ENCODE measurements at regions not wholly inside any gene's neighbourhood (a gene's known extent, or its start where the extent isn't known, plus 50 kb on each side); places are given as distances from the start of the nearest gene placed in this dataset.

GRCh38 chr16:5607169-5607568, 509.6 kb upstream of the EEF2KMT start:
- no peak for DNase-seq

GRCh38 chr16:5605404-5605803, 507.8 kb upstream of the EEF2KMT start:
- no peak for DNase-seq

- DNase-seq: no peak
Observed at GRCh38 chr16:5604770-5605169, 507.2 kb upstream of the EEF2KMT start.

- DNase-seq: no peak
Observed at GRCh38 chr16:5603836-5604235, 506.2 kb upstream of the EEF2KMT start.

- DNase-seq: no peak
Observed at GRCh38 chr16:5601957-5602356, 504.4 kb upstream of the EEF2KMT start.

- DNase-seq: no peak
Observed at GRCh38 chr16:5598793-5599192, 501.2 kb upstream of the EEF2KMT start.

- DNase-seq: no peak
Observed at GRCh38 chr16:5595849-5596248, 498.3 kb upstream of the EEF2KMT start.

GRCh38 chr16:5590416-5590815, 492.8 kb upstream of the EEF2KMT start:
- no peak for DNase-seq

GRCh38 chr16:5589812-5590373, 492.3 kb upstream of the EEF2KMT start:
- no peak for DNase-seq

- DNase-seq: no peak
Observed at GRCh38 chr16:5584109-5584508, 486.5 kb upstream of the EEF2KMT start.

GRCh38 chr16:5582529-5582928, 484.9 kb upstream of the EEF2KMT start:
- no peak for DNase-seq

GRCh38 chr16:5581908-5582307, 484.3 kb upstream of the EEF2KMT start:
- DNase-seq: no peak

GRCh38 chr16:5581428-5581827, 483.8 kb upstream of the EEF2KMT start:
- no peak for DNase-seq

GRCh38 chr16:5580772-5581171, 483.2 kb upstream of the EEF2KMT start:
- no peak for DNase-seq

- no peak for DNase-seq
Observed at GRCh38 chr16:5580296-5580695, 482.7 kb upstream of the EEF2KMT start.

- no peak for DNase-seq
Observed at GRCh38 chr16:5578980-5579379, 481.4 kb upstream of the EEF2KMT start.

GRCh38 chr16:5577463-5577862, 479.9 kb upstream of the EEF2KMT start:
- no peak for DNase-seq

GRCh38 chr16:5575646-5576245, 478.2 kb upstream of the EEF2KMT start:
- DNase-seq: no peak

- DNase-seq: no peak
Observed at GRCh38 chr16:5575121-5575520, 477.5 kb upstream of the EEF2KMT start.

GRCh38 chr16:5572056-5572455, 474.5 kb upstream of the EEF2KMT start:
- DNase-seq: no peak

- DNase-seq: no peak
Observed at GRCh38 chr16:5571446-5571845, 473.9 kb upstream of the EEF2KMT start.

- no peak for DNase-seq
Observed at GRCh38 chr16:5561800-5562199, 464.2 kb upstream of the EEF2KMT start.

- no peak for DNase-seq
Observed at GRCh38 chr16:5560084-5560483, 462.5 kb upstream of the EEF2KMT start.

- no peak for DNase-seq
Observed at GRCh38 chr16:5557966-5558365, 460.4 kb upstream of the EEF2KMT start.

- no peak for DNase-seq
Observed at GRCh38 chr16:5557448-5557847, 459.9 kb upstream of the EEF2KMT start.
